ENCODE measurements at regions not wholly inside any gene's neighbourhood (a gene's known extent, or its start where the extent isn't known, plus 50 kb on each side); places are given as distances from the start of the nearest gene placed in this dataset.

GRCh38 chrX:74132280-74132679, 171.7 kb upstream of the ZCCHC13 start:
- no peak overlapping the region for H3K27ac ChIP-seq
- ATAC-seq = no peak
- no peaks in the 10 kb centered on the region for H3K9me3 ChIP-seq
- H3K4me1 ChIP-seq = no peaks in the 10 kb centered on the region
- peaks cover 0 to 8% (median 0%) of the 10 kb centered on the region in 3 donors for H3K27me3 ChIP-seq (ENCODE audit: insufficient read depth in 3 of 3, low read length in 2 of 3)
- H3K4me3 ChIP-seq = no peak overlapping the region
- no peak for DNase-seq
- 71 to 88% (median 87%) methylated on average over 4 of the region's 4 CpGs for WGBS, 3 donors
- TF ChIP-seq CTCF (IDR thresholded peaks at IDR 0.05) = no peak
- intact Hi-C loops (cut with DNase I) = loop anchor here (5.0 to 10.0 kb wide), 3 partner anchors 117 to 280 kb away; partner anchors contain the start of gene XIST (in 1 of the 2)
- H3K36me3 ChIP-seq (ENCODE audit: insufficient read depth in 1 of 2, low read depth in 1 of 2) = peaks cover 0 to 5% of the 10 kb centered on the region in 2 donors

- no peak for DNase-seq
- ATAC-seq = peak in 3 of 4 donors; percentile 40 to 51 (median 46)
- Histone ChIP-seq H3K4me1 (no peaks in the 10 kb centered on the region), H3K9me3 (peaks cover 4% of the 10 kb centered on the region), H3K27ac (no peak overlapping the region), H3K27me3 (ENCODE audit: insufficient read depth in 3 of 3, low read length in 2 of 3) (peaks cover 0 to 7% (median 0%) of the 10 kb centered on the region in 3 donors), H3K36me3 (ENCODE audit: insufficient read depth in 1 of 2, low read depth in 1 of 2) (peaks cover 0 to 11% of the 10 kb centered on the region in 2 donors), H3K4me3 (no peak overlapping the region)
- WGBS, 3 donors = 64 to 93% (median 83%) methylated on average over 6 of the region's 6 CpGs
- no peak for TF ChIP-seq CTCF (IDR thresholded peaks at IDR 0.05)
- intact Hi-C loops (cut with DNase I) = no loop called here
Measured at GRCh38 chrX:74119016-74119910, 184.7 kb upstream of the ZCCHC13 start.

GRCh38 chrX:74117962-74118902, 185.7 kb upstream of the ZCCHC13 start:
- 72 to 93% (median 85%) methylated on average over 8 to 10 of the region's 10 CpGs for WGBS, 3 donors

GRCh38 chrX:74111245-74111644, 192.7 kb upstream of the ZCCHC13 start:
- TF ChIP-seq CTCF (IDR thresholded peaks at IDR 0.05) = no peak
- H3K4me3 ChIP-seq = no peak overlapping the region
- ATAC-seq (no peak), DNase-seq (no peak)
- intact Hi-C loops (cut with DNase I) = no loop called here
- H3K27me3 ChIP-seq (ENCODE audit: insufficient read depth in 3 of 3, low read length in 2 of 3) = peaks cover 0 to 20% (median 0%) of the 10 kb centered on the region in 3 donors
- H3K36me3 ChIP-seq (ENCODE audit: insufficient read depth in 1 of 2, low read depth in 1 of 2) = no peaks in the 10 kb centered on the region
- no peak overlapping the region for H3K27ac ChIP-seq
- H3K4me1 ChIP-seq = no peaks in the 10 kb centered on the region
- peaks cover 8% of the 10 kb centered on the region for H3K9me3 ChIP-seq

More at GRCh38 chrX:74117962-74118902, 185.7 kb upstream of the ZCCHC13 start:
- H3K27ac ChIP-seq = no peak overlapping the region
- intact Hi-C loops (cut with DNase I) = no loop called here
- TF ChIP-seq CTCF (IDR thresholded peaks at IDR 0.05) = no peak
- H3K4me3 ChIP-seq = no peak overlapping the region
- ATAC-seq (no peak), DNase-seq (no peak)
- H3K9me3 ChIP-seq = peaks cover 4% of the 10 kb centered on the region
- H3K27me3 ChIP-seq (ENCODE audit: insufficient read depth in 3 of 3, low read length in 2 of 3) = peaks cover 0 to 8% (median 0%) of the 10 kb centered on the region in 3 donors
- H3K4me1 ChIP-seq = no peaks in the 10 kb centered on the region
- H3K36me3 ChIP-seq (ENCODE audit: insufficient read depth in 1 of 2, low read depth in 1 of 2) = peaks cover 0 to 11% of the 10 kb centered on the region in 2 donors
